ENCODE measurements at regions not wholly inside any gene's neighbourhood (a gene's known extent, or its start where the extent isn't known, plus 50 kb on each side); places are given as distances from the start of the nearest gene placed in this dataset.

DNA sequence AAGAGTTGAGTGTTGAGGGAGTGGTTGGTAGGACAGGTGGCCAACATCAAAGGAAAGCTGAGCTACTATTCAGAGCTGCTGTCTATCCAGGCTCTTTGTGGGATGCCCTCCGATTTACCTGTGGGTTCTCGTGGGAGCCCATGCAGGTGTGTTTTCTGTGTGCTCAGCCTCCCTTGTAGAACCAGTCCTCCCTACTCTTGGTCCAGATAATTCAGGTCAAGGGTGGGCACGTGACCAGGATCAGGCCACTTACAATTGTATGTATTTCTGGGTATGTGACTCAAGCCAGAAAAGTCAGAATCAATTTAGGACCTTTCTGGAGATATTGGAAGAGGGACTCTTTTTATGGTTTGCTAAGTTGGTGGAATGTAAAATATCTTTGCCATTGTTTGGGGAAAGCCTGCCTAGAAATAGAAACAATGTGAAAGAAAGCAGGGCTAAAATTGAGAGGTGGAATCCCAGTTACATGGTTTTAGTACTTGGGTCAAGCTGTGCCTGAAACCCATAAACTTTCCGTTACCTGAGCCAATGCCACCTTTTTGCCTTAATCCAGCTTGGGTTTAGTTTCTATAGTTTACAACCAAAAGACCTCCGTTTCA, 93.2 kb downstream of the PDCL3 start:
- no peak for DNase-seq
- ATAC-seq, result no peak
- intact Hi-C loops (cut with DNase I), result no loop called here

DNA sequence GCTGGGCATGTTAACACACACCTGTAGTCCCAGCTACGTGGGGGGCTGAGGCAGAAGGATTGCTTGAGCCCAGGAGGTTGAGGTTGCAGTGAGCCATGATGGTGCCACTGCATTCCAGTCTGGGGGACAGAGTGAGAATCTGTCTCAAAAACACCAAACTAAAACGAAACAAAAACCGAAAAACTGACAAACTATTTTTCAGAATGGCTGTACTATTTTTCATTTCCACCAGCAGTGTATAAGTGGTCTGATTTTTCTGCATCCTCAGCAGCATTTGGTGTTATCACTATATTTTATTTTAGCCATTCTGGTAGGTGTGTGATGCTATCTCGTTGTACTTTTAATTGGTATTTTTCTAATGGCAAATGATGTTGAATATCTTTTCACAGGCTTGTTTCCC, 95.2 kb downstream of the PDCL3 start:
- intact Hi-C loops (cut with DNase I), result no loop called here
- ATAC-seq, result no peak

DNA sequence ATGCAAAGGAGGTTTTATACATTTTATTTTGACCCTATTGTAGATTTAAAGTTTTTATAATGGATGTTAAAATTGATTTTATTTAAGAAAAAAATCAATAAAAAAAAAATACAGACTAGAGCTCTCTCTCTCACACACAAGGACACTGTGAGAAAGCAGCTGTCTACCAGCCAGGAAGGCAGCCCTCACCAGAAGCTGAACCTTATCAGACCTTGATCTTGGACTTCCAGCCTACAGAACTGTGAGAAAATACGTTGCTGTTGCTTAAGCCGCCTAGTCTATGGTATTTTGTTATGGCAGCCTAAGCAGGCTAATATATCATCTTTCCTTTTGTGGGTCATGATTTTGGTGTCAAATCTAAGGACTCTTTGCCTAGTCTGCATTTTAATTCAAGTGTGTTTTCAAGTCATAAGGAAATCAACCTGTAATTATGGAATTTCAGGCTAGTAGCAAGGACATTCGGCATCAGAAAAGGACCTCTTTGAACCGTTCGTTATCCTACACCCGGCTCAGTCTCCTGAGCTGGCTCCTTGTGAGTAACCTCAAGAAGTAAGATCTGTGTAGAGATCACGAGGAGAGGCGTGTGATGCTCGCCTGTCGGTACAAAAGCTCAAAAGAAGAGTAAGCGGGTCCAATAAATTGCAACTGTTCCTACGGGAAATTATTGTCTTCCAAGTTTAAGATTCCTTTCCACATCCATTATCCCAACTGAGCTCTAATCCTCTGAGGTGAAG, 98.2 kb downstream of the PDCL3 start:
- DNase-seq, result no peak
- ATAC-seq, result no peak
- intact Hi-C loops (cut with DNase I), result no loop called here

More for the DNA sequence above, 95.2 kb downstream of the PDCL3 start:
- DNase-seq, result no peak

DNA sequence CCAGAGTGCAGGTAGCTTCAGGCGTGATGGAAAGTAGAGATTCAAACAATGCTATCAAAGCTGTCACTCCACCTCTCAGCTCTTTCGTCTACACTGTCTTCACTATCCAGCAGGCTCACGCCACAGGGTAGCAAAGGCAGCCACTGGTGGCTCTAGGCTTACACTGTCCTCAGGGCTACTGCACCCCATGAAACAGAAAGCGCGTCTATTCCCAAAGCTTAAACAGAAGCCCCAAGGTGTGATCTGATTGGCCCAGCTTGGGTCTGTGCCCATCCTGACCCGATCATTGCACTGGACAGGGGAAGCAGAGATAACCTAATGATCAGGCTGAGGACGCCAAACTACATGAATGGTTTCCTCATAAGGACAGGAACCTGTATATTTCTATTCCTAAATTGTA, 100.1 kb downstream of the PDCL3 start:
- ATAC-seq, result no peak
- DNase-seq, result no peak
- intact Hi-C loops (cut with DNase I), result no loop called here

DNA sequence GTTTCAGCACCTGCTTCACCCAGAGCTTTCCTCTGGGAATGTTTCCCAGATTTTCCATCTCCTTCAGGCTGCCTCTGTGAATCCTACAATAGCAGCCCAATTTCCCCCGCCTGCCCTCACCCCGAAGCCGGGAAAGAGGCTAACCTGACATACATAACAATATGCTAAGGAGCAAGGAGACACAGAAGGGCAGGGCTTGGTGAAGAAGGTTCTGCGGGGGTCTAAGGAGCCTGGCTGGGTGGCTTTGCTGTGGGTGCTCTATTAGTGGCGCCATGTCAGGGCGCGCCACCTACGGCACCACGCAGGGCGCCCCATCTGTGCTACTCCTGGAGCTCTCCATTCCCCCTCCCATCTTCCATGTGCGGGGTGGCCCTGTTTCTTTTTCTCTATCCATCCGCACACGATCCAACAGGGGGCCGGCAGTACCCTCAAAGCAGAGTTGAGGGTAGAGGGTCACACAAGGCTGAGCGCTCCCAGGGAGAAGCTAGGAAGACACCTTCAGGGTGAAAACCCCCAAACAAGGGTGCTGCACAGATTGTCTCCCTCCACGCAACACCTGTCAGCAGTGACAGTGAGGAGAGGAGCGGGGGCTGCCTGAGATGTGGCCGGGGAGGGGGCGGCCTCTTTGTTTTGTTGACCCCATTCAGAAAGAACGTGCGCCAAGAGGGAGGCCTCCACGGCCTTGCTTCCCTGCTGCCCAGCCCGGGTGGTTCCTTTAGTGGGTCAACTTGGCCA, 101.4 kb downstream of the PDCL3 start:
- ATAC-seq (no peak), DNase-seq (no peak)
- intact Hi-C loops (cut with DNase I), result no loop called here

DNA sequence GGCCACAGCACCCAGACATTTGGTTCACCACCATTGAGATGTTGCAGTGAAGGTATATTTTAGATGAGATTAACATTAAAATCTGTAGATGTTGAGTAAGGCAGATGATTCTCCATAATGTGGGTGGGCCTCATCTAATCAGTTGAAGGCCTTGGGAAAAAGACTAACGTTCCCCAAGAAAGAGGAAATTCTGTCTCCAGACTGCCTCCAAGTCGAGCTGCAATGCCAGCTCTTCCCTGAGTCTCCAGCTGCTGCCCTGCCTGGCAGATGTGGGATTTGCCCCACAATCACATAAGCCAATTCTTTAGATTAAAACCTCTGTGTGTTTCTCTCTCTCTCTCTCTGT, 101.9 kb downstream of the PDCL3 start:
- DNase-seq, result no peak
- intact Hi-C loops (cut with DNase I), result no loop called here
- no peak for ATAC-seq

DNA sequence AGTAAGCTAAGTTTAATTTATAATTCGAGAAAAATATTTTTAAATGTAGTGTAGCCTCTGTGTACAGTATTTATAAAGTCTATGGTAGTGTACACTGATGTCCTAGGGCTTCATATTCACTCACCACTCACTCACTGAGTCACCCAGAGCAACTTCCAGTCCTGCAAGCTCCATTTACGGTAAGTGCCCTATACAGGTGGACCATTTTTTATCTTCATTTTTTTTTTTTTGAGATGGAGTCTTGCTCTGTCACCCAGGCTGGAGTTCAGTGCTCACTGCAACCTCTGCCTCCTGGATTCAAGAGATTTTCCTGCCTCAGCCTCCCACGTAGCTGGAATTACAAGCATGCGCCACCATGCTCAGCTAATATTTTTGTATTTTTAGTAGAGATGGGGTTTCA, 104.2 kb downstream of the PDCL3 start:
- ATAC-seq, result no peak
- DNase-seq, result no peak
- intact Hi-C loops (cut with DNase I), result no loop called here

DNA sequence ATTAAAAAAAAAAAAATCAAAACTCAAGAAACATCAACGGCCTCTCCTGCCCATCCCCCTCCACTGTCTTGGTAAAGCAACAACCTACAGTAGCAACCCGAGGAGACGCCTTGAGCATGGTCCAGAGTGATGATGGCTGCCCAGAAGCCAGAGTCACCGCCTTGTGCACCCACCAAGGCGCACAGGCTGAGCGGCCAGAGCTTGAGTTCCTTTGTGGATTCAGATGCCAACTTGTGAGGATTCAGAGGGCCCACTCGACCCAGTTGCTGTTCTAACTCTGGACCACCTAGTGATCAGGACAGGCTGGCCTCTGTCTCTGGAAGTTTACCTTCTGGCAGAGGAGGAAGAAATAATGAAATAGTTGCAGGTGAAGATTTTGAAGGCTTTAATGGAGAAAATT, 105.0 kb downstream of the PDCL3 start:
- ATAC-seq, result no peak
- intact Hi-C loops (cut with DNase I), result no loop called here
- no peak for DNase-seq

DNA sequence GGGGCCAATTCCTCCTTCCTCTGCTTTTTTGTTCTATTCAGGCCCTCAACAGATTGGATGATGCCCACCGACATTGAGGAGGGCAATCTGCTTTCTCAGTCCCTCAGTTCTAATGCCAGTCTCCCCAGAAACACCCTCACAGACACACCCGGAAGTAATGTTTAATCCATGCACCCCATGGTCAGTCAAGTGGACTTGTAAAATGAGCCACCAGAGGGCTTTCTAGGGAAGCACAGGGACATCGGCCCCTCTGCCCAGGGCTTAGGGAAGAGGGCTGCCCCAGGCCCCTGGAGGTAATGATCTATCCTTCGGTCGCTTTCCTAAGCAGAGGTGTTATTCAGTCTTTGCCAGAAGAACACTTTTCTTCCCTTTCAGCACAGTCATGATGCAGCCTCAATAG, 107.4 kb downstream of the PDCL3 start:
- intact Hi-C loops (cut with DNase I), result no loop called here
- ATAC-seq (no peak), DNase-seq (no peak)

DNA sequence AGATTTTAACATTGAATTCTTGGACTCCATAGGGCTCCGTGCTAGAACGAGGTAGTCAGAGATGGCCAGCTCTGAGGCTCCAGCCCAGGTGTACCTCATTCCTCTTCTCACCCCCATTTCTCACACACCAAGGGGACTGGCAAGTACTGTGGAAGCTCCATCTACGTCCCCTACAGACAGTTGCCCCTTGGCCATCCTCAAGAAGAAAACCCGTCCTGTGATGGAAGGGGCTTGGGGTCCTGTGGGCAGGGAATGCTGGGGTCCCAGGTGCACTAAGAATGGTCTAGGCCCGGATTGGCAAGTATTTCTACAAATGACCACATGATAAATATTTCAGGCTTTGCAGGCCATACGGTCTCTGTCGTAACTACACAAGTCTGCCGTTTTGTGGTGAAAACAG, 110.3 kb downstream of the PDCL3 start:
- ATAC-seq, result no peak
- intact Hi-C loops (cut with DNase I), result no loop called here
- DNase-seq, result no peak

DNA sequence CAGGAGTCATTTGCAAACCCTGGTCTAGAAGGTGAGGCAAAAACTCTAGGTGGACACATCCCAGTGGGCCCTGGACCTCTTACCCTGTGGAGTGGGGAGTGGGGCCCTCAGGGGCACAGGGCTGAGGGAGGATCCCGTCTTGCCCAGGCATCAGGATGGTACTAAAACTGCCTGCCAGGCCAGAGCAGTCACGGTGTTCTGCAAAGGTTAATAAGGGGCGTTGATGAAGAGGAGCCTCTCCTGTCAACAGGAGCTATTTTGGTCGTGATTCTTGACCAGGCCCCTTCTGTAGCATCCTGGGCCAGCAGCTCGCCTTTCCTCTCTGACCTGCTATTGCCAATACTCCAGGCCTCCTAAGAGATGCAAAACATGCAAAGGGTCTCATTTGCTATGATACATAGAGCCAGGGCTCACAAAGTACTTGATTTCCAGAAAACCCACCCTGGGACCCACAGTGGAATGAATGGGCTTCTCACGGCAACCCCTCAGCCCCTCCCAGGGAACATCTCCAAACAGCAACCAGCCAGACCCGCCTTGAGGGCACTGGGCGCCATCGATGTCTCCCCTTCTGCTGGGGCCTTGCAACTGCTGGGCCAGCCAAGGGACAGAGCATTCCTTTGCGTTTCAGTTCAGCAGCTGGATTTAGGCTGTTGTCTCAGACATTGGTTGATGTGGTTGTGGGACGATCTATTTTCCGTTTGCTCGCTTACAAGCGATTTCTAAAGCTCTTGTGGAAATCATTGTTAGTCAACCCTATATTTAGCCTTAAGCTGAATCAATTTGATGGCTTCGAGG, 111.1 kb downstream of the PDCL3 start:
- no peak for DNase-seq

DNA sequence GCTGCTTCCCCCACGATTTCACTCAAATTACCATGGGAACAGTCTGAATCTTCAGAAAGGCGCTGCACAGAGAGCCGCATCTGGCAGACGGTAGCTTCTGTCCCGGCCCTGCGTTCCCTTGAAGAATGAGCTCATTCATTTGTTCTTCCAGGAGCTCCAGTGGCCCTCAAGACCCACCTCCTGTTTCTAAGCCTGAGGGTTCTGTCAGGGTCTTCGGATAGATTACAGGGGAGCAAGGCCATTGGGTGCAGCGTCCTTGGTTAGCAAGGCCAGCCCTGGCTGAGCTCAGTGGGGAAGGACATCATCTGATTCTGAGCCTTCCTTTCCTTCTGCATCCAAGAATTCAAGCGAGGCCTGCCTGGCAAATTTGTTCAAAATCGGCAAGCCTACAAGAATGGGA, 111.9 kb downstream of the PDCL3 start:
- ATAC-seq, result no peak
- DNase-seq, result no peak

More for the DNA sequence above, 111.1 kb downstream of the PDCL3 start:
- intact Hi-C loops (cut with DNase I), result no loop called here
- peak; percentile 76 to 86 for ATAC-seq

DNA sequence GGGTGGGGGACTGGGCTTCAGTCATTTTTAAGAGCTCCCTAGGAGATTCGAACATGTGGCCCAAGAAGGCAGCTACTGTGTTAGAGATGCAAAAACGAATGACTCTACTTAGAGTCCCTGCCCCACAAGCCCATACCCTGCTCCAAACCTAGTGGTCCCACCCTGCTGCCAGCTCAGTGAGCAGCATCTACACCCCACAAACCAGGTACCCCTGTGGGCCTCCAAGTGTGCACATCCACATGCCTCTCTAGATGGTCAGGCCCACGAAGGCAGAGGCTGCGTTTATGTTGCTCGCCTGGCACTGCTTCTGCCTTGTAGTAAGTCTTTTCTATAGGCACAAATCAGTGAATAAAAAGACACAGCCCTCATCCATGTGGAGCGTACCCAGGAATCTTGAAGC, 112.6 kb downstream of the PDCL3 start:
- intact Hi-C loops (cut with DNase I), result no loop called here

More for the DNA sequence above, 111.9 kb downstream of the PDCL3 start:
- intact Hi-C loops (cut with DNase I), result no loop called here

DNA sequence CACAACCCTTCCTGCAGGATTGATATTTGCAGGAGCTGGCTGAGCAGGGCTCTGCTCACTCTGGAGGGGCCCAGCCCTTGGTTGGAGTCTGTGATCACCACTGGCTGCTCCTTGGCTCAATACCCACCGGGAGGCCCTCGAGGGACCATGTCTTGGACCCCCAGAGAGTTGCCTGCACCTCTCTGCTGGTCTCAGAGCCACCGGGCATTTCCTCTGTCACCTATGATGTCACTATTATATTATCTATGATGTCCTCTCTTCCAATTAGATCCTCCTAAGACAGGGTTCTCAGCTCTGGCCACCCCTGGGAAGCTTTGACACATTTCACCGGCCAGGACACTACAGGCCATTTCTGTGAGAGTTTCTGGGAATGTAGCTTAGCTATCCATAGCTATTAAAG, 113.1 kb downstream of the PDCL3 start:
- intact Hi-C loops (cut with DNase I), result no loop called here
- ATAC-seq (no peak), DNase-seq (no peak)

More for the DNA sequence above, 112.6 kb downstream of the PDCL3 start:
- DNase-seq (no peak), ATAC-seq (no peak)

DNA sequence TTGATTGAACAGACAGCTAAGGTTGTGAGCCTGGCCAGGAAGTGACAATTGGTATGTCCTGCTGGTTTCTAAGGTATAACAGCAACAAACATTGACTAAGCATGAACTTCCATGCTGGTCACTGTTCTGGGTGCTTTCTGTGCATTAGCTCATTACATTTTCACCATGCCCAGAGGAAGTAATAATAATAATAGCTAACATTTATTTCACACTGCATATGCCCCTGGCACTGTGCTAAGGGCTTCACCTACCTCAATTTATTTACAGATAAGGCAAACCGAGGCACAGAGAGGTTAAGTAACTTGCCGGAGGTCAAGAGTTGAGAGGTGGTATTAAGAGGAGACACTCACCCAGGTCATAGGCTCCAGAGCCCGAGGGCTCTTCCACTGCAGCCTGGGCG, 113.6 kb downstream of the PDCL3 start:
- ATAC-seq, result no peak

DNA sequence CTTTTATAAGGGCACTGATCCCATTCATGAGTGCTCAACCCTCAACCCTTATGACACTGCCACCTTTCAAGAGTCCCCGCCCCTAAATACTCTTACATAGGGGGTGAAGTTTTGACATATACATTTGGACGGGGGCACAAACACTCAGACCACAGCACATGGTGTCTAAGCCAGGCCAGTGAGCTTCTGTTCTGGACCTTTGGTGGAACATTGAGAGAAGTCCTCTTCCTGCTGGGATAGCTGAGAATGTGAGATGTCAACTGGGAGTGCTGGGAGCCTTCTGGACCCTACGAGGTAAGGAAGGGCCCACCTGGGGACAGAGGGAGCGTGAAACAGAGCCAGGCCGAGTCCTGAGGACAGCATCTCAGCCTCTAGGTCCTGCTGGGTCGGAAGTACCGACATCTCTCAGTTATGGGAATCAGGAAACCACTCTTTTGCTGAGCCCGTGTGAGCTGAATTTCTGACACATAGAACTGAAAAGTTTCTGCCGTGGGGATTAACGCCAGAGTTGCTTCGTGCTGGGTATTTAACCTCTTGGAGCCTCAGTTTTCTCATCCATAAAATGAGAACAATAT, 114.9 kb downstream of the PDCL3 start:
- intact Hi-C loops (cut with DNase I), result no loop called here
- DNase-seq (no peak), ATAC-seq (no peak)

More for the DNA sequence above, 113.6 kb downstream of the PDCL3 start:
- intact Hi-C loops (cut with DNase I), result no loop called here
- no peak for DNase-seq

DNA sequence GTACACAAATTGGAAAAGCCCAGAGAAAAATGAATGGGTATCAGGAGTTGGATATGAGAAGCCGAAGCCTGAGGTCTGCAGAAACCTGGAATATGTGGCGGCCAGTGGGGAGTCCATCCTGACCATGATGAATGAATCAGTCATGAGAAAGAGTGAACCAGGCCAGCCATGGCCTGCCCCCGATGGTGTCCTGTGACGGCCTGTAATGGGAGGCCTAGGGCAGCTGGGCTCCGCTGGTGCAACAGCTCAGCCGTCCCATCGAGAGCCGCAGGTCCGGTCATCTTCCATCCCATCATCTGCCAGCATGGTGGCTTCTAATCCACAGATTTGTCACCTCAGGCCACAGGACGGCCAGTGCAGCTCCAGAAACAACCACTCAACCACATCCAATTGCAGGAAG, 116.4 kb downstream of the PDCL3 start:
- ATAC-seq, result no peak
- DNase-seq, result no peak
- intact Hi-C loops (cut with DNase I), result no loop called here

DNA sequence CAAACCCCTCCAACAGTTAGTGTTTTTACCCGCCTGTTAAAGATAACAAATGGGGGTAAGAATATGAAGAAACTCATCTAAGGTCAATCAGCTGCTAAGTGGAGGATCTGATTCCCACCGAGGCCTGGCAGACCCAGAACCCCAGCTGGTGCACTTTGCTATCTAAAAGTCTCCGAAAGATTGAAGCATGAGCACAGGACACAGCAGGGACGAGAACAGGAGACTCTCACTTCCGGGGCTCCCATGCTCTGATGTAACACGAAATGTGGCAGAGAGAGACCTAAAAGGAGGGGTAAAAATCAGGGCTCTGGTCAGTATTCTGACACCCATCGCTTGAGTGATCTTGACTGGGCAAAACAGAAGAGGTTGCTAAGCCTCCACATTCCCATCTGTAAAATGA, 119.7 kb downstream of the PDCL3 start:
- ATAC-seq (no peak), DNase-seq (no peak)
- intact Hi-C loops (cut with DNase I), result no loop called here

DNA sequence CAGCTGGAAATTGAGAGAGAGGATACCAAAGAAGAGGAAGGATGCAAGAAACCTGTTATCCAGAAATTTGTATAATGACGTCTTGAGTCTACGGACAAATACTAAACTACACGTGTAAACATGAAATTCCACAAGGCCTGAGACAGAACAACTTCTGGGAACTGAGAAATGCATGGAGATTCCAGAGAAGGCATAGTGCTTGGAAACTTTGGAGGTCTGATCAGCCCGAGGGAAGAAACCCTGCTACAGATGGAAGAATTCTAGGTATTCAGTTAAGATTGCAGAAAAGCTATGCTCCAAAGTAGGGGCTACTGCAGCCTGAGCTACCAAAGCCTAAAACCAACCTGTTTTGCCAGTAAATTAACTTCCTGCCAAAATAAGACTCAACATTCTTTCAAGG, 120.4 kb downstream of the PDCL3 start:
- no peak for DNase-seq
- intact Hi-C loops (cut with DNase I), result no loop called here
- ATAC-seq, result no peak

DNA sequence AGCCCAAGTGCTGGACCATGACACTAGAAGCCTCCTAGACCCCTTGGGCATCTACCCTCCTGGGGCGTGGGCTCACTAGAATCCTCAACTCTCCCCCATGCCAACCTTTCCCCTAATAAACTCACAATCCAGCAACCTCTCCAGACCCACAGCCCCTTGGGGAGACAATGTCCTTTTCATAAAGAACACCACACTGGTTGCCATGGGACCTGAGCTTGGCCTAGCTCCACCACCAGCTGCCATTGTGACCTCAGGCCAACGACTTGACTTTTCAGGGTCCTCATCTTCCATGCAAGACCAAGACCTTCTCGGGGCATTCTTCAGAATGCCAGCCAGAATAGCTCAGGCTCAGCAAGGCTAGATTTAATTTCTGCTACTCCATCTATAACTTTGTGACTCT, 128.1 kb upstream of the NPAS2 start:
- intact Hi-C loops (cut with DNase I), result no loop called here
- no peak for DNase-seq
- no peak for ATAC-seq

Data from left cardiac atrium (tissue), 4 donors.